Kidney (tissue), 13 donors: ENCODE measurements at regions not wholly inside any gene's neighbourhood (a gene's known extent, or its start where the extent isn't known, plus 50 kb on each side); places are given as distances from the start of the nearest gene placed in this dataset.

Source experiments
- DNase-seq, 5 donors: peaks; one replicate each; pipeline ENCODE4 v3.0.0-alpha.2; 2013 to 2020
- FAIRE-seq: peaks from 2 replicates; lab custom pipeline; 2012; peaks lifted over from hg19 to GRCh38; lab: Jason Lieb, UNC
- H3K27ac ChIP-seq, 2 donors: one replicate each; pipeline ENCODE4 v1.7.0; 2013; ENCODE audit warnings: low read depth in 2 of 2, low read length in 2 of 2, inconsistent platforms in 1 of 2
- H3K27me3 ChIP-seq: one replicate; pipeline ENCODE4 v1.7.1; 2013; ENCODE audit warnings: low read length, inconsistent platforms; ENCODE audit not compliant: control insufficient read depth, insufficient read depth
- H3K36me3 ChIP-seq, 3 donors: one replicate each; pipeline versions ENCODE4 v1.7.0 to v1.7.1; 2013; ENCODE audit warnings: low read length in 3 of 3, control low read depth in 1 of 3, inconsistent platforms in 1 of 3; ENCODE audit not compliant: insufficient read depth in 3 of 3, control insufficient read depth in 2 of 3
- H3K4me1 ChIP-seq, 3 donors: one replicate each; pipeline versions ENCODE4 v1.7.0 to v1.7.1; 2013; ENCODE audit warnings: low read length in 3 of 3, inconsistent platforms in 1 of 3, low read depth in 1 of 3; ENCODE audit not compliant: control insufficient read depth in 2 of 3, insufficient read depth in 2 of 3
- H3K4me3 ChIP-seq, 3 donors: one replicate each; pipeline versions ENCODE4 v1.7.0 to v1.8.1; 2013; ENCODE audit warnings: low read length in 3 of 3, control low read depth in 1 of 3, inconsistent platforms in 1 of 3
- H3K9ac ChIP-seq, 3 donors: one replicate each; pipeline versions ENCODE4 v1.7.0 to v1.7.1; 2013; ENCODE audit warnings: low read length in 3 of 3, control low read depth in 1 of 3, inconsistent platforms in 1 of 3
- H3K9me3 ChIP-seq, 3 donors: one replicate each; pipeline versions ENCODE4 v1.7.0 to v1.7.1; 2013; ENCODE audit warnings: low read length in 3 of 3, control low read depth in 1 of 3, inconsistent platforms in 1 of 3; ENCODE audit not compliant: control insufficient read depth in 2 of 3, insufficient read depth in 1 of 3
- CTCF ChIP-seq: IDR thresholded peaks from 3 replicates; pipeline ENCODE4 v1.5.1; 2012; ENCODE audit warnings: mild to moderate bottlenecking, moderate library complexity, borderline replicate concordance; ENCODE audit not compliant: insufficient read depth; ENCODE audit errors: extremely low read depth
- intact Hi-C: fragments of 100-400 bp; cut with DNase I; formaldehyde crosslinking; loops from one replicate; pipeline ENCODE4 v1.11.1; 2022
- donor health status: control.
- donor health status: control.
- donor health status: control.
- donor health status: control.
- donor health status: control.
- donor health status: DM: yes; HTN: yes; CAD: no.
- donor health status: Normal renal cell carcinoma (clear cell type).

GRCh38 chr9:24828687-24829086 lies 283.0 kb upstream of the IZUMO3 start:
- H3K9me3 ChIP-seq = no peaks in the 10 kb centered on the region
- no peak for TF ChIP-seq CTCF
- no peak overlapping the region for H3K27ac ChIP-seq
- no peaks in the 10 kb centered on the region for H3K4me1 ChIP-seq
- no peaks in the 10 kb centered on the region for H3K27me3 ChIP-seq
- intact Hi-C loops = no loop called here
- H3K36me3 ChIP-seq = no peaks in the 10 kb centered on the region
- no peak overlapping the region for H3K9ac ChIP-seq
- no peak for FAIRE-seq
- DNase-seq = no peak
- H3K4me3 ChIP-seq = no peak overlapping the region

GRCh38 chr9:24824607-24825006 lies 278.9 kb upstream of the IZUMO3 start:
- Histone ChIP-seq H3K4me1 (no peaks in the 10 kb centered on the region), H3K36me3 (no peaks in the 10 kb centered on the region), H3K4me3 (no peak overlapping the region), H3K27ac (no peak overlapping the region), H3K9me3 (no peaks in the 10 kb centered on the region), H3K9ac (no peak overlapping the region), H3K27me3 (no peaks in the 10 kb centered on the region)
- no peak for TF ChIP-seq CTCF
- FAIRE-seq (no peak), DNase-seq (no peak)
- intact Hi-C loops = no loop called here

DNA sequence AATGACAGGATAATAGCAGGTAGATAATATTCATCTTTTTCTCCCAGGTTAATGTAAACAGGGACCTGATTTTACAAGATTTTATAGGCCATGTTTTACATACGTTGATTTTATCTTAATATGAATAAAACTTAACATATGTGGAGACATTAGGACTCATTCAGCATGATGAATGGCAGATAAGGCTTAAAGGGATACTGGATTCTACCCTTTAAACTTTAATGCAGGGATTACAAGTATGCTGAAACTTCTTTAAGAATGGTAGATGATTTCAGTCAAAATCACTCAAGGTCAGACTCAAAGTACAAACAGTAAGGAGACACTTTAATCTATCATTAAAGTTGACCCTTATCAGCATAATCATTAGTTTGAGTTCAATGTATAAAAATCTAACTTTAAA lies 274.5 kb upstream of the IZUMO3 start:
- Histone ChIP-seq H3K9ac (no peak overlapping the region), H3K27me3 (no peaks in the 10 kb centered on the region), H3K36me3 (no peaks in the 10 kb centered on the region), H3K4me3 (no peak overlapping the region), H3K4me1 (no peaks in the 10 kb centered on the region), H3K9me3 (no peaks in the 10 kb centered on the region), H3K27ac (no peak overlapping the region)
- FAIRE-seq (no peak), DNase-seq (no peak)
- no peak for TF ChIP-seq CTCF
- intact Hi-C loops = no loop called here

DNA sequence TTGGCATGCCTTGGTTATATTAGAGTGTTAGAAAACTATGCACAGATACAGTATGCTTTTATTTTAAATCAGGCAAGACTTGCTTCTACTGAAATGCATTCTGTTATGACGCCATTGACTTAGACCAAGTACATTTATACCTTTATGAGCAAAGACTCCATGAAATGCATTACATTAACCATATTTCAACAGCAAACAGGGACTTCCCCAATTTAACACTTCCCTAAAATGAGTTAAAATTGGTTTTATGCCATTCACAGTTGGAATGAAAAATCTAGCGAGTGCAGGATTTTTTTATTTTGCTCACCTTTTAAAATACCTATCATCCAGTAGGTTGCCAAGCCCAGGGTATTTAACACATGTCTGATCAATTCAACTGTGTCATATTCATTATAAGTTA lies 272.1 kb upstream of the IZUMO3 start:
- FAIRE-seq (no peak), DNase-seq (no peak)
- Histone ChIP-seq H3K27me3 (no peaks in the 10 kb centered on the region), H3K9me3 (no peaks in the 10 kb centered on the region), H3K4me1 (no peaks in the 10 kb centered on the region), H3K9ac (no peak overlapping the region), H3K4me3 (no peak overlapping the region), H3K36me3 (no peaks in the 10 kb centered on the region), H3K27ac (no peak overlapping the region)
- no peak for TF ChIP-seq CTCF
- intact Hi-C loops = no loop called here
